ENCODE measurements at regions not wholly inside any gene's neighbourhood (a gene's known extent, or its start where the extent isn't known, plus 50 kb on each side); places are given as distances from the start of the nearest gene placed in this dataset.

GRCh38 chr17:13352747-13353415 is 248.8 kb downstream of the HS3ST3A1 start:
- DNase-seq, result no peak

GRCh38 chr17:13351046-13351445 is 250.7 kb downstream of the HS3ST3A1 start:
- DNase-seq, result no peak

GRCh38 chr17:13350466-13350865 is 251.3 kb downstream of the HS3ST3A1 start:
- no peak for DNase-seq

- peak; percentile 78 for DNase-seq
These were observed 254.6 kb downstream of the HS3ST3A1 start for GRCh38 chr17:13346996-13347762.

- DNase-seq, result no peak
These were observed 255.1 kb downstream of the HS3ST3A1 start for GRCh38 chr17:13346592-13346991.

GRCh38 chr17:13346081-13346533 is 255.6 kb downstream of the HS3ST3A1 start:
- peak; percentile 6 for DNase-seq

GRCh38 chr17:13338421-13338820 is 263.3 kb downstream of the HS3ST3A1 start:
- no peak for DNase-seq

GRCh38 chr17:13337864-13338371 is 263.8 kb downstream of the HS3ST3A1 start:
- DNase-seq, result peak; percentile 35

GRCh38 chr17:13337151-13337550 is 264.6 kb downstream of the HS3ST3A1 start:
- no peak for DNase-seq

- DNase-seq, result no peak
These were observed 267.4 kb downstream of the HS3ST3A1 start for GRCh38 chr17:13334374-13334773.

GRCh38 chr17:13333661-13334060 is 268.1 kb downstream of the HS3ST3A1 start:
- no peak for DNase-seq

- DNase-seq, result no peak
These were observed 269.5 kb downstream of the HS3ST3A1 start for GRCh38 chr17:13332207-13332606.

- DNase-seq, result no peak
These were observed 272.3 kb downstream of the HS3ST3A1 start for GRCh38 chr17:13329421-13329820.

GRCh38 chr17:13323990-13324389 is 277.7 kb downstream of the HS3ST3A1 start:
- no peak for DNase-seq

GRCh38 chr17:13321951-13322701 is 279.6 kb downstream of the HS3ST3A1 start:
- DNase-seq, result no peak

GRCh38 chr17:13320046-13320785 is 281.5 kb downstream of the HS3ST3A1 start:
- DNase-seq, result no peak

GRCh38 chr17:13316657-13317056 is 285.1 kb downstream of the HS3ST3A1 start:
- DNase-seq, result no peak

GRCh38 chr17:13311306-13311705 is 290.4 kb downstream of the HS3ST3A1 start:
- DNase-seq, result no peak

GRCh38 chr17:13310858-13311257 is 290.9 kb downstream of the HS3ST3A1 start:
- no peak for DNase-seq

GRCh38 chr17:13306310-13306962 is 288.6 kb upstream of the ELAC2 start:
- peak; percentile 60 for DNase-seq

GRCh38 chr17:13302983-13303382 is 285.2 kb upstream of the ELAC2 start:
- no peak for DNase-seq

- DNase-seq, result no peak
These were observed 284.6 kb upstream of the ELAC2 start for GRCh38 chr17:13302419-13302818.

Data from activated CD4-positive, alpha-beta T cell treated with anti-CD3 and anti-CD28 coated beads, Interleukin-2, amount 50 U/mL, for 16 hours (primary cell).